ENCODE measurements at regions not wholly inside any gene's neighbourhood (a gene's known extent, or its start where the extent isn't known, plus 50 kb on each side); places are given as distances from the start of the nearest gene placed in this dataset.
"Not testable (repeated sequence)": the region's sequence is repeated elsewhere in the genome, so short reads cannot be mapped to it uniquely, and the experiment has no call there.

GRCh38 chr3:74001436-74001835, 376.7 kb upstream of the PDZRN3 start:
- Histone ChIP-seq H3K36me3 (no peaks in the 10 kb centered on the region), H3K9me3 (no peaks in the 10 kb centered on the region)
- no peak for TF ChIP-seq CTCF (IDR thresholded peaks at IDR 0.05)

GRCh38 chr3:74000725-74001124, 376.0 kb upstream of the PDZRN3 start:
- no peaks in the 10 kb centered on the region for H3K4me1 ChIP-seq
- no peak overlapping the region for H3K4me3 ChIP-seq
- H3K9me3 ChIP-seq = no peaks in the 10 kb centered on the region
- H3K27me3 ChIP-seq = no peaks in the 10 kb centered on the region
- no peak for DNase-seq (ENCODE audit: low spot score)
- TF ChIP-seq CTCF (IDR thresholded peaks at IDR 0.05) = no peak
- H3K27ac ChIP-seq = no peak overlapping the region
- no peaks in the 10 kb centered on the region for H3K36me3 ChIP-seq

More at GRCh38 chr3:74001436-74001835, 376.7 kb upstream of the PDZRN3 start:
- no peak overlapping the region for H3K27ac ChIP-seq
- H3K27me3 ChIP-seq = no peaks in the 10 kb centered on the region
- H3K4me3 ChIP-seq = no peak overlapping the region
- DNase-seq (ENCODE audit: low spot score) = no peak
- no peaks in the 10 kb centered on the region for H3K4me1 ChIP-seq

- no peak overlapping the region for H3K27ac ChIP-seq
- H3K4me3 ChIP-seq = no peak overlapping the region
- no peaks in the 10 kb centered on the region for H3K27me3 ChIP-seq
- no peak for DNase-seq (ENCODE audit: low spot score)
- no peaks in the 10 kb centered on the region for H3K9me3 ChIP-seq
- no peaks in the 10 kb centered on the region for H3K36me3 ChIP-seq
- TF ChIP-seq CTCF (IDR thresholded peaks at IDR 0.05) = no peak
- no peaks in the 10 kb centered on the region for H3K4me1 ChIP-seq
Observed at GRCh38 chr3:73999501-73999900, 374.8 kb upstream of the PDZRN3 start.

- not testable (repeated sequence) for H3K4me3 ChIP-seq; H3K4me1 ChIP-seq; H3K9me3 ChIP-seq; H3K27ac ChIP-seq; H3K27me3 ChIP-seq; H3K36me3 ChIP-seq; DNase-seq (ENCODE audit: low spot score)
Observed at GRCh38 chr3:73990691-73991090, 365.9 kb upstream of the PDZRN3 start.

GRCh38 chr3:73966733-73967132, 342.0 kb upstream of the PDZRN3 start:
- Histone ChIP-seq H3K36me3 (no peaks in the 10 kb centered on the region), H3K27ac (no peak overlapping the region), H3K4me1 (no peaks in the 10 kb centered on the region), H3K27me3 (no peaks in the 10 kb centered on the region), H3K9me3 (no peaks in the 10 kb centered on the region), H3K4me3 (no peak overlapping the region)
- DNase-seq (ENCODE audit: low spot score) = no peak
- no peak for TF ChIP-seq CTCF (IDR thresholded peaks at IDR 0.05)

GRCh38 chr3:73964818-73965217, 340.1 kb upstream of the PDZRN3 start:
- H3K27me3 ChIP-seq = no peaks in the 10 kb centered on the region
- no peak for TF ChIP-seq CTCF (IDR thresholded peaks at IDR 0.05)
- no peak overlapping the region for H3K4me3 ChIP-seq
- no peaks in the 10 kb centered on the region for H3K4me1 ChIP-seq
- H3K36me3 ChIP-seq = no peaks in the 10 kb centered on the region
- no peaks in the 10 kb centered on the region for H3K9me3 ChIP-seq
- DNase-seq (ENCODE audit: low spot score) = no peak
- no peak overlapping the region for H3K27ac ChIP-seq
